ENCODE measurements at regions not wholly inside any gene's neighbourhood (a gene's known extent, or its start where the extent isn't known, plus 50 kb on each side); places are given as distances from the start of the nearest gene placed in this dataset.

GRCh38 chr17:6343191-6343590, 91.7 kb downstream of the AIPL1 start:
- Mint-ChIP-seq H3K27ac (no peak overlapping the region), H3K36me3 (ENCODE audit: low read depth) (no peaks in the 10 kb centered on the region), H3K4me1 (no peaks in the 10 kb centered on the region), H3K27me3 (peaks cover 24% of the 10 kb centered on the region), H3K9me3 (no peaks in the 10 kb centered on the region), H3K4me3 (no peak overlapping the region)
- no peak for ATAC-seq (replicated peaks)

DNA sequence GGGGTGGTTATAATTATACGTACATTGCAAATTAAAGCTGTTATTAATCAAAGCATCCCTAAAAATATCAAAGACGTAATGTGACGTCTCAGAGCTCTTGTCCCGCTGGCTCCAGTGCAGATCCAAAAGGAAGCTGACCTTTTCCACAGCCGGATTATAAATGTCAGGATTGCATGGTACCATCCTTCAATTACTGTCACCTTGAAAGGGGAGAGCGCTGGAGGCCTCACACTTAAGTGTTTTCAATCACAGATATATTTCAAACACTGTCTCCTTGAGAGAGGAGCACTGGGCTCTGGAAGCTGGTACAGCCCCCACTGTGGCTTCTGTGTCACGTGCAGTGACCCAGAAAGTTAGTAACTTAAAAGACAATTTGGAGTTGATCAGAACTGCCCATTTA, 94.2 kb downstream of the AIPL1 start:
- no peaks in the 10 kb centered on the region for H3K36me3 Mint-ChIP-seq (ENCODE audit: low read depth)
- ATAC-seq (replicated peaks) = no peak
- H3K27ac Mint-ChIP-seq = no peak overlapping the region

GRCh38 chr17:6334386-6334785, 100.5 kb downstream of the AIPL1 start:
- H3K4me1 Mint-ChIP-seq = no peaks in the 10 kb centered on the region
- H3K27ac Mint-ChIP-seq = no peak overlapping the region
- ATAC-seq (replicated peaks) = no peak
- no peak overlapping the region for H3K4me3 Mint-ChIP-seq
- H3K9me3 Mint-ChIP-seq = no peaks in the 10 kb centered on the region
- H3K36me3 Mint-ChIP-seq (ENCODE audit: low read depth) = no peaks in the 10 kb centered on the region
- H3K27me3 Mint-ChIP-seq = peaks cover 25% of the 10 kb centered on the region

More for the DNA sequence above, 94.2 kb downstream of the AIPL1 start:
- H3K9me3 Mint-ChIP-seq = no peaks in the 10 kb centered on the region
- H3K4me3 Mint-ChIP-seq = no peak overlapping the region
- peaks cover 23% of the 10 kb centered on the region for H3K27me3 Mint-ChIP-seq
- H3K4me1 Mint-ChIP-seq = no peaks in the 10 kb centered on the region

DNA sequence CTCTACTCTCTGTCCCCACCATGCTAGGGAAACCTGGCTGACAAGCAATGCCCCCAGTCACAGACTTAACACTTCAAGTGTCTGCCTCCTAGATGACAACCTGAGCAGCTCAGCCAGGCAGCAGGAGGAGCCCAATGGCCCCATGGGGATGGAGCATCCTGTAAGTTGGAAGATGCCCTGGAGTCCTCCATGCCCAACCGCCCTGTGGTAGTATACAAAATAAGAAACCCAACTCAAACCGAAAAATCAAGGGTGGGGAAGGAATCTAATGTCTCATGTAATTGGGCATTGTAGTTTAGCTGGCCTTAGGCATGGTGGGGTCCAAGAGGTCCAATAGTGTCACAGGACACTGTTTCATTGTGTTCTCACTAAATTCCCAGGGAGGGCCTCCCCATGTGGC, 104.0 kb downstream of the AIPL1 start:
- no peak for ATAC-seq (replicated peaks)
- no peak overlapping the region for H3K4me3 Mint-ChIP-seq
- H3K27ac Mint-ChIP-seq = no peak overlapping the region

GRCh38 chr17:6328279-6328678, 106.6 kb downstream of the AIPL1 start:
- H3K36me3 Mint-ChIP-seq (ENCODE audit: low read depth) = no peaks in the 10 kb centered on the region
- no peak overlapping the region for H3K27ac Mint-ChIP-seq
- no peak for ATAC-seq (replicated peaks)

More for the DNA sequence above, 104.0 kb downstream of the AIPL1 start:
- no peaks in the 10 kb centered on the region for H3K9me3 Mint-ChIP-seq
- no peaks in the 10 kb centered on the region for H3K36me3 Mint-ChIP-seq (ENCODE audit: low read depth)
- peaks cover 34% of the 10 kb centered on the region for H3K27me3 Mint-ChIP-seq
- no peaks in the 10 kb centered on the region for H3K4me1 Mint-ChIP-seq

DNA sequence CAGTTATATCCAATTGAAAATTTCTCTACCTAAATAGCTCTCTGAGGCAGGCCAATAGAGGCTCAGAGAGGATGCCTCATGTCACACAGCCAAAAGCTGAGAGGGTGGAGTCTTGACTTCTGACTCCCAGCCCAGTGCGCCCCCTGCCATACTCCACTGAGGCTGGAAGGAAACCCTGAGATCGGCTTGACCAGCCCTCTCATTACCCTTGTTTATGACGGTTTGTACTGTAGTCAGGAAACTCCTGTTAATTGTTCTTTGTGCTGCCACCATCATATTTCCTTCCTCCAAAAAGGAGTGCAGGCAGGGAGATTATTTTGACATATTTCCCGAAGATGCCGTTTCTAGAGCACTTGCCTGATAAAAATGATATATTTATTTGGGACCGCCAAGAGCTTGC, 107.9 kb downstream of the AIPL1 start:
- no peaks in the 10 kb centered on the region for H3K9me3 Mint-ChIP-seq
- ATAC-seq (replicated peaks) = no peak
- H3K27me3 Mint-ChIP-seq = peaks cover 48% of the 10 kb centered on the region

More at GRCh38 chr17:6328279-6328678, 106.6 kb downstream of the AIPL1 start:
- no peak overlapping the region for H3K4me3 Mint-ChIP-seq
- H3K27me3 Mint-ChIP-seq = peaks cover 39% of the 10 kb centered on the region
- no peaks in the 10 kb centered on the region for H3K4me1 Mint-ChIP-seq
- H3K9me3 Mint-ChIP-seq = no peaks in the 10 kb centered on the region

DNA sequence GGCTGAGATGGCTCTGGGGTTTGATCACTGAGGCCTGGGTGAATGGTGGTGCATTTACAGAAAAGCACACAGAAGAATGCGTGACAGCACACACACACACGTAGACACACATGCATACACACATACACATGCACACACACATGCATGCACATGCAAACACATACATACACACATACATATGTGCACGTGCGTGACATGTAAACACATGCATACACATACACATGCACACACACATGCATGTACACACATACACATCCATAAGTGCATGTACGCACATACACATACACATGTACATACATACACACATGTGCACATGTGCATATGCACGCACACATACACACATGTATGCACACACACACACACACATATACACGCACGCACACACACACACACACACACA, 108.4 kb downstream of the AIPL1 start:
- Mint-ChIP-seq H3K27ac (no peak overlapping the region), H3K4me3 (no peak overlapping the region), H3K9me3 (no peaks in the 10 kb centered on the region), H3K36me3 (ENCODE audit: low read depth) (no peaks in the 10 kb centered on the region), H3K27me3 (peaks cover 48% of the 10 kb centered on the region), H3K4me1 (no peaks in the 10 kb centered on the region)
- no peak for ATAC-seq (replicated peaks)

More for the DNA sequence above, 107.9 kb downstream of the AIPL1 start:
- Mint-ChIP-seq H3K27ac (no peak overlapping the region), H3K4me3 (no peak overlapping the region), H3K36me3 (ENCODE audit: low read depth) (no peaks in the 10 kb centered on the region), H3K4me1 (no peaks in the 10 kb centered on the region)

- no peak for ATAC-seq (replicated peaks)
- no peaks in the 10 kb centered on the region for H3K4me1 Mint-ChIP-seq
- no peaks in the 10 kb centered on the region for H3K9me3 Mint-ChIP-seq
- no peak overlapping the region for H3K4me3 Mint-ChIP-seq
- H3K27me3 Mint-ChIP-seq = peaks cover 52% of the 10 kb centered on the region
- H3K27ac Mint-ChIP-seq = no peak overlapping the region
- no peaks in the 10 kb centered on the region for H3K36me3 Mint-ChIP-seq (ENCODE audit: low read depth)
Observed at GRCh38 chr17:6325741-6326140, 109.2 kb downstream of the AIPL1 start.

DNA sequence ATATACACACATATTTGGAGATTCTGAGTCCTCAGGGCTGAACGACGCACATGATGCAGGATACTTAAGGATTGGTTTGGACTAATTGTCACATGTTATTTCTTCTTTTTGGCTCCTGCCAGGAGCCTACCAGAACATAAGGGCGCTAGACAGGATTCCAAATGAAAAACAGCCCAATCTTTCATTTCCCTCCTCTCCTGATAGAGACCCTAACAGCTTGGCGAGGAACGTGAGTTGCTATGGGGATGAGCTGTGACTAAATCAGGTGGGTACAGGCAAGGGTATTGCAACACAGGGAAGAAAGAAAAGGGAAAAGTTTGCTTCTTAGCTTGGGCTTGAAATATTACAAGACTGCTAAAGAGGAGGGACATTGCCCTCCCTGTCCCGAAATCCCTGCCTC, 109.9 kb downstream of the AIPL1 start:
- no peaks in the 10 kb centered on the region for H3K36me3 Mint-ChIP-seq (ENCODE audit: low read depth)
- peaks cover 48% of the 10 kb centered on the region for H3K27me3 Mint-ChIP-seq
- H3K27ac Mint-ChIP-seq = no peak overlapping the region
- H3K9me3 Mint-ChIP-seq = no peaks in the 10 kb centered on the region
- no peak for ATAC-seq (replicated peaks)
- no peak overlapping the region for H3K4me3 Mint-ChIP-seq
- no peaks in the 10 kb centered on the region for H3K4me1 Mint-ChIP-seq

DNA sequence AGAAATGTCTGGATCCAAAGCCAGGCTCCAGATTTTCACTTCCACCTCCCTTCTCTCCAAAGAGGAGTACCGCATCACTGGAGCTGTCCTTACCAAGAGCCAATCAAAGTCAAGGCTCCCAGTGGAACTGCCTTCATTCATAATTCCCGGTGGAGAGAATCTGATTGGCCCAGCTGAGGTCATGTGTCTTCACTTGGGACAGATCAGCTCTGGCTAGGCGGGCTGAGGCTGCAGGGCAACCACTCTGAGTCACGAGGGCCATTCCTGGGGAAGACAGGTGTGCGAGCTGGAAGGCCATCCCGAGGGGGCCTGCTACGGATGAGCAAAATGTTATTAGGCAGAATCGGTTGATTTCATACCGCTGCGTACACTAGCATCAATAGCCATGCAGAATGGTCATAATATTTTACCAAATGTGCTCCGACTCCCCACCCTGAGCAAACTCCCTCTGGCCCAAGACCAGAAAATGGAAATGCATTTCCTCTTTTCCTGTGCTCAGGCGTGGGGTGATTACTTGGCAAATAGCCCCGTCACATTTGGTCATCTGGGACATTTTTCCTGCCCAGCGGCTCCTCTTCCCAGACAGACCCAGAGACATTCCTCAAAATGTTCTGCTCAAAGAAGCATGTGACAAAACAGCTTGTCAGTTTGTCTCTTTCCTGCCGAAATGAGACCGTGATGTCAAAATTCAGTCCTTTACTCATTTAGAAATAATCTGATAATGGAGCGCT, 111.1 kb downstream of the AIPL1 start:
- peaks cover 46% of the 10 kb centered on the region for H3K27me3 Mint-ChIP-seq
- H3K9me3 Mint-ChIP-seq = no peaks in the 10 kb centered on the region
- no peaks in the 10 kb centered on the region for H3K36me3 Mint-ChIP-seq (ENCODE audit: low read depth)
- H3K4me1 Mint-ChIP-seq = no peaks in the 10 kb centered on the region
- no peak for ATAC-seq (replicated peaks)
- H3K27ac Mint-ChIP-seq = no peak overlapping the region
- no peak overlapping the region for H3K4me3 Mint-ChIP-seq

DNA sequence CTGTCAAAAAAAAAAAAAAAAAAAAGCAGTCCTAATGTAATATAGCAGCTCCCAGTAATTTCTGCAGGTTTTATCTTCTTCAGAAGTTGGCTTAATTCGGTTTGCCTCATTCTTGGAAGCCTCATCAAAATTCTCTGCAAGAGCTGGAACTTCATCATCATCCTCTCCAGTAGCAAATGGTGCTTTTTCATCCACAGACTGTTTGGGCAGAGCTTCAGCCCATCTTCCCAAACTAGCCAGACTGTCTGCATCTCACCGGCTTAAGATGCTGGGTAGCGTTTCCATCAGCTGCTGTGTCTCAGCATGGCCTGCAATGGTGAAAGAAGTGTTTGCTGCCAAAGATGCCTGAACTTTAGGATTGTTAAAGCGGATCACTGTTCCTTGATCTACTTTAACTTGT, 112.6 kb downstream of the AIPL1 start:
- H3K4me1 Mint-ChIP-seq = no peaks in the 10 kb centered on the region
- H3K27ac Mint-ChIP-seq = no peak overlapping the region
- H3K27me3 Mint-ChIP-seq = peaks cover 44% of the 10 kb centered on the region
- H3K4me3 Mint-ChIP-seq = no peak overlapping the region
- H3K9me3 Mint-ChIP-seq = no peaks in the 10 kb centered on the region
- no peaks in the 10 kb centered on the region for H3K36me3 Mint-ChIP-seq (ENCODE audit: low read depth)
- no peak for ATAC-seq (replicated peaks)

- Mint-ChIP-seq H3K36me3 (ENCODE audit: low read depth) (no peaks in the 10 kb centered on the region), H3K27ac (no peak overlapping the region), H3K9me3 (no peaks in the 10 kb centered on the region), H3K4me1 (no peaks in the 10 kb centered on the region), H3K27me3 (peaks cover 43% of the 10 kb centered on the region), H3K4me3 (no peak overlapping the region)
- no peak for ATAC-seq (replicated peaks)
Observed at GRCh38 chr17:6314311-6314710, 120.6 kb downstream of the AIPL1 start.

- H3K9me3 Mint-ChIP-seq = no peaks in the 10 kb centered on the region
- H3K4me1 Mint-ChIP-seq = no peaks in the 10 kb centered on the region
- no peaks in the 10 kb centered on the region for H3K36me3 Mint-ChIP-seq (ENCODE audit: low read depth)
- H3K27ac Mint-ChIP-seq = no peak overlapping the region
- ATAC-seq (replicated peaks) = no peak
- peaks cover 48% of the 10 kb centered on the region for H3K27me3 Mint-ChIP-seq
- H3K4me3 Mint-ChIP-seq = no peak overlapping the region
Observed at GRCh38 chr17:6313835-6314234, 121.1 kb downstream of the AIPL1 start.

DNA sequence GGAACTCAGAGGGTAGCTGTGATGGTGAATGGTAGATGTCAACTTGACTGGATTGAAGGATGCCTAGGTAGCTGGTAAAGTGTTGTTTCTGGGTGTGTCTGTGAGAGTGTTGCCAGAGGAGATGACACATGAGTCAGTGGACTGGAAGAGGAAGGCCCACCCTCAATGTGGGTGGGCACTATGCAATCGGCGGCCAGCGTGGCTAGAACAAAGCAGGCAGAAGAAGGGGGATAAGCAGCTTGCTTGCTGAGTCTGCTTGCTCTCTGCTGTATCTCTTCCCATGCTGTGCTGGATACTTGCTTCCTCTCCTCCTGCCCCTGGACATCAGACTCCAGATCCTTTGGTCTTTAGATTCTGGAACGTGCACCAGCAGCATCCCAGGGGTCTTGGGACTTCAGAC, 128.1 kb downstream of the AIPL1 start:
- Mint-ChIP-seq H3K36me3 (ENCODE audit: low read depth) (no peaks in the 10 kb centered on the region), H3K4me1 (no peaks in the 10 kb centered on the region), H3K27ac (no peak overlapping the region), H3K27me3 (peaks cover 33% of the 10 kb centered on the region), H3K9me3 (no peaks in the 10 kb centered on the region), H3K4me3 (no peak overlapping the region)
- ATAC-seq (replicated peaks) = no peak

DNA sequence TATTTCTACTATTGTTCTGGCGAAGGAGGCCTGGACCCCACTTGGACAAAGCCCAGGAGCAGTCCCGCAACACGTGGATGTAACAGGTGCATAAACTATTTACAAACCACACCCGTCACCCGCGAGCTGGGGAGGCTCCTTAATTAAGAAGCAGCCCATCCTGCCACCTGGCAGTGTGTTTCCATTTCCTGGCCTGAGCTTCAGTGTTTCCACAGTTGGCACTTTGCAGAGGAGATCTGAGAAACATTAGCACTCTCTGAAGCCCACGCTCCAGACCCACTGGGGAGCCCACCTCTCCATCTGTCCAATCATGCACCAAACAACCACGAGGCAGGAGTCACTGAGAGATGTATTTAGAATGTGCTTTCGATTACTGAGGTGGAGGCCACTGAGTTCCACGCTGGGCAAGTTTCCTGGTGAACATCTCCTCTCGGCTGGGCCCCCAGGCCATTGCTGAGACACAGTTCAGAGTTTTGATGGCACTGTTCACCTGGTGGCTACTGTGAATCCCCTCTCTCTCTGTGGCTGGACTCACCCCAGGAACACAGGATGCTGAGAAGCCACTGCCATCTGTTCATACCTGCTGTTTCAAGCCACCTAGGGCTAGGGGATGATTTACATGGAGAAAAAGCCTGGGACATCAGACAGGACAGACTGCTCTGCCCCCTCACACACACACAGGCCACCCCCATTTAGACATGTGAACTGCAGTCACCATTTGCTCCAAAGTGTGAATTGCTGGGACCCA, 129.1 kb downstream of the AIPL1 start:
- no peaks in the 10 kb centered on the region for H3K4me1 Mint-ChIP-seq
- peaks cover 33% of the 10 kb centered on the region for H3K27me3 Mint-ChIP-seq
- H3K4me3 Mint-ChIP-seq = no peak overlapping the region
- ATAC-seq (replicated peaks) = no peak
- no peak overlapping the region for H3K27ac Mint-ChIP-seq
- no peaks in the 10 kb centered on the region for H3K36me3 Mint-ChIP-seq (ENCODE audit: low read depth)
- no peaks in the 10 kb centered on the region for H3K9me3 Mint-ChIP-seq
